ENCODE measurements at regions not wholly inside any gene's neighbourhood (a gene's known extent, or its start where the extent isn't known, plus 50 kb on each side); places are given as distances from the start of the nearest gene placed in this dataset.

GRCh38 chr2:180442860-180443644, 436.0 kb upstream of the CWC22 start:
- peak; percentile 61 for DNase-seq

- no peak for DNase-seq
These were observed 412.1 kb upstream of the CWC22 start for GRCh38 chr2:180419212-180419611.

DNA sequence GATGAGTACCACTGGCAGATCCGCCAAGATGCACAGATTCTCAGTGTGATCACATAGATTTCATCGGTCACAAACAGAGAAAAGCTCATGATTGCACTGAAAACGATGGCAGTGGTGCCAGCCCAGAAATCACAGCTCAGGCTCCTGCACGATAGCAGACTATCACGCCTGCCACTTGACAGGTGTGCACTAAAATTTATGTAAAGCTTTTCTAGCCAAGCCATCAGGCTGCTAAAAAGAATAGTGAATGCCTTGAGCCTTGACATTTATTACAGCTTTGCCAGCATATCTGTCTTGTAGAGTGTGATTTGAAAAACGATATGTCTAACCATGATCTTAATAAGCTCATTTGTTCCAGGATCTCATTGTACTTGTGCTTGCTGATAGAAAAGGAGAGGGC, 409.5 kb upstream of the CWC22 start:
- peak; percentile 89 for DNase-seq

GRCh38 chr2:180413336-180413735, 406.2 kb upstream of the CWC22 start:
- peak; percentile 18 for DNase-seq

GRCh38 chr2:180412219-180412618, 405.1 kb upstream of the CWC22 start:
- DNase-seq = peak; percentile 35

DNA sequence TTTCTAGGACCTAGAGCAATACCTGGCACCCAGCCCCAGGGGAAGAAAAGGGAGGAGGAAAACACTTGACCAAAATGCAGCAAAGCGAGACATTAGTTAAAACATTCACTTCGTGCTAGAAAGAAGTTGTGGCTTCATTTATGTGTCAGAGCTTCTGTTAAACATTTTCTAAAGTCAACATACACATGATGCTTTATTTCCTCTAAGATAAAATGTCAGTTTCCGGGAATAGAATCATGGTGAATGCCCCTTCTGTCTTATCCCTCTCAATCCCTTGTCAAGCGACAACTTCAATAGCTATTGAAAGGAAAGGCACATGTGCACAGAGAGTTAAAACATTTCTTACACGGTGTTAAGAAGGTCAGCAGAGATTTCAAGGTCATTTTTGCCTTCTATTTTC, 404.6 kb upstream of the CWC22 start:
- peak; percentile 29 for DNase-seq

- DNase-seq = no peak
These were observed 399.6 kb upstream of the CWC22 start for GRCh38 chr2:180406687-180407086.

GRCh38 chr2:180405520-180405919, 398.4 kb upstream of the CWC22 start:
- no peak for DNase-seq

GRCh38 chr2:180394305-180394704, 387.2 kb upstream of the CWC22 start:
- no peak for DNase-seq

DNA sequence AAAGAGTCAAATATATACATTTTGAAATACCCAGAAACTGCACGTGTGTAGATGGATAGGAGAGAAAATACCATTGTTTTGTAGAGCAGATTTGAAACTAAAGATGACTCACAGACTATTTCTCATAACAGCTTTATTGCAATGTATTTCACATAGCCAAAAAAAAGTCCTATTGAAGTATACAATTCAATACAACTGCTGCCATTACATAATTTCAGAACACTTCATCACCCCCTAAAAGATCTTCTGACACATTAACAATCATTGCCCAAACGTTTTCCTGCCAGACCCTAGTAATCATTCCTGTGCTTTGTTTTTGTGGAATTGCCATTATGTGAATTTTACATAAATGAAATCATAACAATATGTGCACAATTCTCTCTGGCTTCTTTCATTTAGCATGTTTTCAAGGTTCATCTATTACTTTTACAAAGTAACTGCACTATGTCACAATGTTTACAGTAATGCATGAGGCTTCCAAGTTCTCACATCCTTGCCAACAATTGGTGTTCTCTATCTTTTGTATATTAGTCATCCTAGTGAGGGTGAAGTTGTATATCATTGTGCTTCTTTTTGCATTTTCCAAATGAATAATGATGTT, 378.6 kb upstream of the CWC22 start:
- DNase-seq = no peak

GRCh38 chr2:180376066-180376465, 369.0 kb upstream of the CWC22 start:
- no peak for DNase-seq

DNA sequence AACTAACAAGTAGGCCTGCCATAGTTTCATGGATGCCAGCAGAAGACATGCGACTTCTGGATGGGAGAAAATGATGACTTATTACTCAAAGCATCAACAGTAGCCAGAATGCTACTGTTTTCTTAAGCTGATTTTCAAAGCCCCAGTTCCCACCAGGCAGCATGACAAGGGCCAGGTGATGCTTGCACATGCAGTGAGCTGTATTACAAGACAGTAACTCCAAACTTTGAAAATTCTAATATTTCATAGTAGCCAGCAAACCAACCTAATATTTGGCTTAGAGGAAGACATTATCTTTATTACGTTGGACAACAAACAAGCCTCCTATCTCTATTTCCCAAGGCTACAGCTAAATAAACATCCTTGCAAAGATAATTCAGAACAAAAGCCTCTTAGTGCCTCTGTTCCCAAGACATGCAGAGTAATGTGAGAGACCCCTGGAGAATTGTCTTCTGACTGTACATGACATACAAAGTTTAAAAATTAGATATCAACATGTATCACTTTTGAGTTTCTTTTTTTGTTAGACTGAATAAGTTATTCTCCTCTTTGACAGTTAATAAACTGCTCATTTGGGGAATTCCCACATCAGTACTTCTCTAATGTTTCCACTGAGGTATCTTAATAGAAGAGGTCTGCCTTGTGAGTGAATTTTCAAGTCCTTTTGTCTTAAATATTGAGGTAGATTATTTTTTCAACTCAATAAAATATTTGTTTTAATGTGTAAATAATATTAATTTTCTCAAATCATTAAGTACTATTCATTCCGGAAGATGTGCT, 367.6 kb upstream of the CWC22 start:
- DNase-seq = peak; percentile 24

DNA sequence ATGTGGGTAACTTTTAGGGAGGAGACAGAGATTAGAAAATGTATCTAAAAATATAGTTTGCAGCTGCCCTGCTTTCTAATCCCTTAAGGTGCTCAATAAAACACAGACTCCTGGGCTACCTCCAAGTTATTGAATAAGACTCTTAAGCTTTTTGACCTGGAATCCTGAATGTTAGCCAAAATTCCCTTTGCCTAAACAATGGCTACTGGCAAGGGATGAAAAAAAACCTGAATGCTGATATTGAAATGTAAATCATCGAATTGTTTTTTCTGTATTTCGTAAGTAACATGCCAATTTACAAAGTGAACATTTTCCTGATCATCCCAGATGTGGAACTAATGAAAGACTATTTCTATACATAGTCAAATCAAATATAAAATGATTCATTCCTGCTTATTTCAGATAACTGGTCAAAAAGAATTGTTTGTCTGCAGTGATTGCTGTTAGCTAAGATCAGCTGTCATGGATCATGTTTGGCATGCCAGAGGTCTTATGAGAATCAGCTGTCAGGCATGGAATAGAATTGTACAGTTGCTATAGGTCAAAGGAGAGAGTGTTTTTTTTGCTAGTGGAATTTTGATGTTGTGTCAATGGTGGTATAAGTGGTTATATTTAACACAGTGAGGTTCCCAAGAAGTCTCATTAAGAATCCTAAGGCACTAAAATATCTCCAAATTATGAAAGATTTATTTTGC, 363.6 kb upstream of the CWC22 start:
- DNase-seq = no peak

DNA sequence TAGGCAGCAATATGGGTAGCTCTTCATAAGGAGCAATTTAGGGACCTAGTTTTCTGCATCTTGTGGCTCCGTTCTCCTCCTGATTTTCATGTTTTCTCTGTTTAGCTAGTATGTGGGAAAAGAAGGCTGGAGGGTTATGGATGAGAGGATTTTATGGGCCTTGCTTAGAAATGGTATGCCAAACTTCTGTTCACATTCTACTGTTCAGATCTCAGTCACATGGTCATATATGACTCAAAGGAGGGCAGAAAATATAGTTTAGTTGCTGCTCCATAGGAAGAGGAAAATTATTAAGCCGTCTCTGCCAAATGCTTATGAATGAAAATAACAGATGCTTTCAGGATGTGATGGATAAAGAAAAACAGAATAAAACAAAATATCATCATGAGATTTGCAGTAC, 361.8 kb upstream of the CWC22 start:
- DNase-seq = no peak

DNA sequence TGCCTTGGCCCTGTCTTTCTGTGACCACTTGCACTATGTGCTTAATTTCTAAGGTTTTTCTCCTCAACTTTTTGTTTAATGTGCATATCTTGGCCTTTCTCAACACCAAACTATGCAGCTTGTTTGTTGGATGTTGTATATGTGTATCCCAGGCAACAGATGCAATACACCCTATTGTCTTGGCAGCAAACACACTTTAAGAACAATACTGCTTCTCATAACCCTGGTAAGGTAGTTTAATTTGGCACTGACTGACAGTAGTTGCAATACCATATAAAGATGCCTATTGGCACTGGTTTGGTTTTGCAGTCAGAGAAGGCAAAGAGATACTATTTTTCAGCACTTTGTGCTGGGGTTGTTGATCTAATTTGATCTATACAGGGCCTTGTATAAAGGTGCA, 360.7 kb upstream of the CWC22 start:
- no peak for DNase-seq

GRCh38 chr2:180366481-180366880, 359.4 kb upstream of the CWC22 start:
- no peak for DNase-seq

DNA sequence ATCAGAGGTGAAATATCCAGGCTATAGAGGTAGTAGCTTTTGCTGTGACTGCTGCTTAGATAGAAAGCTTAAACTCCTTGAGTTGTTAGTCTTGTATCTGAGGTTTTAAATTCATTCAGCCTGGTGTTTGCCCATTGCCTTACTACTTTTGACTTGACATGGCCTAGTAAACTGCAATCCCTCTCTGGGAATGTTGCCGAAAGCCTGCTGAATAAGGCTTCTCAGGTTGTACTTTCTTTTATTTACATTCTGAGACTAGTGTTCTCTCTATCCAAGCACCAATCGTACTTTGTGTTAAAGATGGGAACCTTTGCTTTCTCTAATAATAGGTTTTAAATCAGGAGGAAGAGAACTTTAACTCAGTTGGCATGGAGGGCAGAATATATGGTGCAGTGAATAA, 357.6 kb upstream of the CWC22 start:
- no peak for DNase-seq

DNA sequence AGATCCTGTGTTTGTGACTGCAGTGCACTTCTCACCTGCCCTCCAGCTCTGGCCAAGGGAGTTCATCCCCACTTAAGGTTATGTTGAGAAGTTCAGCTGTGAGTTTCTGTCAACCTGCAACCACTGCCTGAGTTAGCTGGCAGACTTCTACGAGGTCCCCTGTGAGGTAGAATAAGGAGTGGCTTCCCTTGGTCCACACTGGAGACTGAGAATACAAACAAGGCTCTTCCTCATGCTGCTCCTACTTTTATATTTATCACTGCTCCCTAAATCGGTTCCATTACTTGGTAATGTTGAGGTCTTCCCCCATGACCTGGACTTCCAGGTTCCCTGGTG, 353.2 kb upstream of the CWC22 start:
- DNase-seq = no peak

DNA sequence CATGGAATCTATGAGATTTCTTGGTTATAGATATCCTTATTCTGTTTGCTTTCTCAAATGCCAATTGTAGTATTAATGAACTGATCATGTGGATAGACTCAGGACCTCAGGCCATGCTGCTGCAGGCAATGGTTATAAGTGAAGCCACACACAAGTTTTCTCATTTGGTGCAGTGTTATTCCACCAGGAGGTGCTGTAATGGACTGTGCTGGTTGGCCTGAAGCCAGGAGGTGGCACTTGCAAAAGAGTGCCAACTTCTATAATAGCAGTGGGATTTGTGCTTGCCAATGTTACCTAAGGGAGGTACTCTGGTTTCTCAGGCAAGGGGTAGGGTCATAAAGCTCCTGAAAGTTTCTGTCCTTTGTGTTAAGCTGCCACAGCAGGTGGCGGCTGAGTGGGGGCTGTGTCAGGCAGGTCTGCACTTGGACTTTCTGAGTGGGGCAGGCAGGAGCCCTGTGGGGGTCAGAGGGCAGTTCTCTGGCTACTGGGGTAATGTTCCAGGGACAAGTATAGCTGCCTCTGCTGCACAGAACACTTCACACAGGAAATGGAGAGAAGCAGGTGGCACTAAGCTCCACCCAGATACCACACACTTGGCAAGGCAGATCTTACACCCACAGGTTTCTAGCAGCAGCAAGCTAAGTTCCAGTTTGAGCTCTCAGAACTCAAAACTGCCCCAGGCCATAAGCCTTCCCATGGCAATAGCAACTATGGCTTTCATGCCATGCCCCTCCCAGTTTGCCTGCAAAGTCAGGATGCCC, 352.6 kb upstream of the CWC22 start:
- peak; percentile 14 for DNase-seq

GRCh38 chr2:180358458-180358857, 351.4 kb upstream of the CWC22 start:
- DNase-seq = no peak

DNA sequence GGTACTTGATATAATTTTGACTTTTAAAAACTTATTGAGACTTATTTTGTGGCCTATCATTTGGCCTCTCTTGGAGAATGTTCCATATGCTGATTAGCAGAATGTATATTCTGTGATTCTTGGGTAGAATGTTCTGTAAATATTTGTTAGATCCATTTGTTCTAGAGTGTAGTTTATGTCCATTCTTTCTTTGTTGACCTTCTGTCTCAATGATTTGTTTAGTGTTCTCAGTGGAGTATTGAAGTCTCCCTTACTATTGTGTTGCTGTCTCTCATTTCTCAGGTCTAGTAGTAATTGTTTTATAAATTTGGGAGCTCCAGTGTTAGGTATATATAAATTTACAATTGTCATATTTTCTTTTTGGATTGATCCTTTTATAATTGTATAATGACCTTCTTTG, 349.6 kb upstream of the CWC22 start:
- DNase-seq = no peak

DNA sequence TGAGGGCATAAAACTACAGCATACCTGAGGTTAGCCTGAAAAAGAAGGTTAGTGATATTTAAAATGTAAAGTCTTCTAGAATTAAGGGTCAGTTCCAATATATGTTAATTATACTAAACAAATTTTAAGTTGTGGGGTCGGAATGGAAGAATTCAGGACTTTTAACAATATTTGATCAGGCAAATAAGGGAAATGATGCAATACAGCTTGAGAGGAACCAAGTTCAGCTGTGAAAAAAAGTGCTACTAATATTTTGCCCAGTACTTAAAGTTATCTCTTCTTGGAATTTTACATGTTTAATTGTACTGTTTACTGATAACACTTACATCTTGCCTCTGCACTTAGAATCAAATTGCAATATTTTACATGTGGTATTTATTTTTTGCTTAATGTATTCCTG, 345.5 kb upstream of the CWC22 start:
- no peak for DNase-seq

- no peak for DNase-seq
These were observed 342.7 kb upstream of the CWC22 start for GRCh38 chr2:180349809-180350208.

All from NCI-H82 (cell line).